22Rv1 (cell line): ENCODE measurements at regions not wholly inside any gene's neighbourhood (a gene's known extent, or its start where the extent isn't known, plus 50 kb on each side); places are given as distances from the start of the nearest gene placed in this dataset.

Experiments
- CTCF ChIP-seq: fragments of 450-650 bp; IDR thresholded peaks from 2 replicates; pipeline ENCODE4 v1.5.1; 2017; ENCODE audit warnings: mild to moderate bottlenecking
- ZFX ChIP-seq: fragments of 450-650 bp; IDR thresholded peaks from 2 replicates; pipeline ENCODE4 v1.6.1; 2017; ENCODE audit warnings: antibody characterized with exemption, borderline replicate concordance

GRCh38 chr6:9463311-9463710 is 951.6 kb downstream of the TFAP2A start:
- TF ChIP-seq CTCF, result no peak
- no peak for TF ChIP-seq ZFX
